Activated CD4-positive, alpha-beta T cell treated with anti-CD3 and anti-CD28 coated beads, Interleukin-2, amount 10 ng/mL, durations not matched to agents 24 days and 14 days (primary cell): ENCODE measurements at regions not wholly inside any gene's neighbourhood (a gene's known extent, or its start where the extent isn't known, plus 50 kb on each side); places are given as distances from the start of the nearest gene placed in this dataset.
"Not testable (repeated sequence)": the region's sequence is repeated elsewhere in the genome, so short reads cannot be mapped to it uniquely, and the experiment has no call there.

Experiments
- DNase-seq: peaks from one replicate; pipeline ENCODE4 v3.0.0; 2022
- H3K27ac Mint-ChIP-seq: one replicate; pipeline ENCODE4 v1.8.0; 2022; ENCODE audit warnings: mild to moderate bottlenecking, mixed read lengths
- H3K27me3 Mint-ChIP-seq: one replicate; pipeline ENCODE4 v1.8.0; 2022; ENCODE audit warnings: mixed read lengths
- H3K36me3 Mint-ChIP-seq: one replicate; pipeline ENCODE4 v1.8.0; 2022; ENCODE audit warnings: low read depth, mild to moderate bottlenecking, mixed read lengths
- H3K4me1 Mint-ChIP-seq: one replicate; pipeline ENCODE4 v1.8.0; 2021; ENCODE audit warnings: mixed read lengths
- H3K4me3 Mint-ChIP-seq: one replicate; pipeline ENCODE4 v1.8.0; 2022; ENCODE audit warnings: mild to moderate bottlenecking, moderate library complexity, mixed read lengths
- H3K9me3 Mint-ChIP-seq: one replicate; pipeline ENCODE4 v1.8.0; 2021; ENCODE audit warnings: mixed read lengths
- intact Hi-C: fragments of 100-400 bp; cut with micrococcal nuclease; formaldehyde crosslinking; loops from one replicate; pipeline ENCODE4 v1.15.1; 2023

- H3K4me1 Mint-ChIP-seq = no peaks in the 10 kb centered on the region
- no peaks in the 10 kb centered on the region for H3K9me3 Mint-ChIP-seq
- DNase-seq = no peak
- no peak overlapping the region for H3K27ac Mint-ChIP-seq
- intact Hi-C loops = no loop called here
- no peak overlapping the region for H3K4me3 Mint-ChIP-seq
- H3K36me3 Mint-ChIP-seq = no peaks in the 10 kb centered on the region
- H3K27me3 Mint-ChIP-seq = peaks cover 2% of the 10 kb centered on the region
Measured at GRCh38 chr12:105580821-105581352, 250.4 kb downstream of the C12orf75 start.

- H3K27ac Mint-ChIP-seq = no peak overlapping the region
- H3K9me3 Mint-ChIP-seq = no peaks in the 10 kb centered on the region
- H3K4me1 Mint-ChIP-seq = no peaks in the 10 kb centered on the region
- peaks cover 2% of the 10 kb centered on the region for H3K27me3 Mint-ChIP-seq
- H3K4me3 Mint-ChIP-seq = no peak overlapping the region
- intact Hi-C loops = no loop called here
- H3K36me3 Mint-ChIP-seq = no peaks in the 10 kb centered on the region
- DNase-seq = no peak
Measured at GRCh38 chr12:105581420-105581819, 250.9 kb downstream of the C12orf75 start.

- H3K27ac Mint-ChIP-seq = no peak overlapping the region
- intact Hi-C loops = no loop called here
- peaks cover 4% of the 10 kb centered on the region for H3K27me3 Mint-ChIP-seq
- DNase-seq = no peak
- no peaks in the 10 kb centered on the region for H3K4me1 Mint-ChIP-seq
- H3K9me3 Mint-ChIP-seq = no peaks in the 10 kb centered on the region
- no peak overlapping the region for H3K4me3 Mint-ChIP-seq
- no peaks in the 10 kb centered on the region for H3K36me3 Mint-ChIP-seq
Measured at GRCh38 chr12:105585107-105585506, 254.6 kb downstream of the C12orf75 start.

GRCh38 chr12:105587237-105587636 lies 256.7 kb downstream of the C12orf75 start:
- H3K4me1 Mint-ChIP-seq = no peaks in the 10 kb centered on the region
- intact Hi-C loops = no loop called here

GRCh38 chr12:105588106-105588505 lies 257.6 kb downstream of the C12orf75 start:
- no peaks in the 10 kb centered on the region for H3K4me1 Mint-ChIP-seq
- H3K36me3 Mint-ChIP-seq = no peaks in the 10 kb centered on the region
- no peaks in the 10 kb centered on the region for H3K9me3 Mint-ChIP-seq
- intact Hi-C loops = no loop called here
- peaks cover 4% of the 10 kb centered on the region for H3K27me3 Mint-ChIP-seq
- H3K27ac Mint-ChIP-seq = no peak overlapping the region
- DNase-seq = no peak
- H3K4me3 Mint-ChIP-seq = no peak overlapping the region

More at GRCh38 chr12:105587237-105587636, 256.7 kb downstream of the C12orf75 start:
- no peak overlapping the region for H3K4me3 Mint-ChIP-seq
- H3K36me3 Mint-ChIP-seq = no peaks in the 10 kb centered on the region
- no peaks in the 10 kb centered on the region for H3K9me3 Mint-ChIP-seq
- H3K27me3 Mint-ChIP-seq = peaks cover 4% of the 10 kb centered on the region
- no peak overlapping the region for H3K27ac Mint-ChIP-seq
- DNase-seq = no peak

- Mint-ChIP-seq H3K4me1 (no peaks in the 10 kb centered on the region), H3K9me3 (no peaks in the 10 kb centered on the region), H3K27me3 (peaks cover 6% of the 10 kb centered on the region), H3K4me3 (no peak overlapping the region), H3K36me3 (no peaks in the 10 kb centered on the region), H3K27ac (no peak overlapping the region)
- DNase-seq = no peak
- intact Hi-C loops = no loop called here
Measured at GRCh38 chr12:105590571-105590970, 260.1 kb downstream of the C12orf75 start.

GRCh38 chr12:105595440-105595839 lies 264.9 kb downstream of the C12orf75 start:
- peaks cover 2% of the 10 kb centered on the region for H3K27me3 Mint-ChIP-seq

GRCh38 chr12:105596731-105597130 lies 266.2 kb downstream of the C12orf75 start:
- no peak overlapping the region for H3K4me3 Mint-ChIP-seq
- no peaks in the 10 kb centered on the region for H3K36me3 Mint-ChIP-seq
- no peaks in the 10 kb centered on the region for H3K4me1 Mint-ChIP-seq
- intact Hi-C loops = no loop called here
- H3K9me3 Mint-ChIP-seq = no peaks in the 10 kb centered on the region
- H3K27me3 Mint-ChIP-seq = peaks cover 2% of the 10 kb centered on the region
- no peak overlapping the region for H3K27ac Mint-ChIP-seq
- no peak for DNase-seq

More at GRCh38 chr12:105595440-105595839, 264.9 kb downstream of the C12orf75 start:
- no peaks in the 10 kb centered on the region for H3K4me1 Mint-ChIP-seq
- no peaks in the 10 kb centered on the region for H3K36me3 Mint-ChIP-seq
- intact Hi-C loops = no loop called here
- H3K4me3 Mint-ChIP-seq = no peak overlapping the region
- H3K27ac Mint-ChIP-seq = no peak overlapping the region
- no peak for DNase-seq
- H3K9me3 Mint-ChIP-seq = no peaks in the 10 kb centered on the region

- peaks cover 2% of the 10 kb centered on the region for H3K27me3 Mint-ChIP-seq
- no peaks in the 10 kb centered on the region for H3K36me3 Mint-ChIP-seq
- H3K27ac Mint-ChIP-seq = no peak overlapping the region
- DNase-seq = no peak
- H3K4me1 Mint-ChIP-seq = no peaks in the 10 kb centered on the region
- no peaks in the 10 kb centered on the region for H3K9me3 Mint-ChIP-seq
- no peak overlapping the region for H3K4me3 Mint-ChIP-seq
- intact Hi-C loops = no loop called here
Measured at GRCh38 chr12:105598031-105598430, 267.5 kb downstream of the C12orf75 start.

- no peaks in the 10 kb centered on the region for H3K9me3 Mint-ChIP-seq
- no peak overlapping the region for H3K4me3 Mint-ChIP-seq
- H3K27ac Mint-ChIP-seq = no peak overlapping the region
Measured at GRCh38 chr12:105600911-105601545, 270.5 kb downstream of the C12orf75 start.

GRCh38 chr12:105602312-105602711 lies 271.8 kb downstream of the C12orf75 start:
- H3K9me3 Mint-ChIP-seq, H3K27me3 Mint-ChIP-seq, H3K36me3 Mint-ChIP-seq, H3K27ac Mint-ChIP-seq, DNase-seq, H3K4me1 Mint-ChIP-seq, intact Hi-C loops, H3K4me3 Mint-ChIP-seq: not testable (repeated sequence)

More at GRCh38 chr12:105600911-105601545, 270.5 kb downstream of the C12orf75 start:
- no peaks in the 10 kb centered on the region for H3K27me3 Mint-ChIP-seq
- H3K4me1 Mint-ChIP-seq = no peaks in the 10 kb centered on the region
- DNase-seq = no peak
- no peaks in the 10 kb centered on the region for H3K36me3 Mint-ChIP-seq
- intact Hi-C loops = no loop called here

GRCh38 chr12:105604281-105604680 lies 273.8 kb downstream of the C12orf75 start:
- DNase-seq, intact Hi-C loops, H3K36me3 Mint-ChIP-seq, H3K9me3 Mint-ChIP-seq, H3K4me1 Mint-ChIP-seq, H3K4me3 Mint-ChIP-seq, H3K27ac Mint-ChIP-seq, H3K27me3 Mint-ChIP-seq: not testable (repeated sequence)

- DNase-seq, H3K9me3 Mint-ChIP-seq, H3K27me3 Mint-ChIP-seq, H3K27ac Mint-ChIP-seq, intact Hi-C loops, H3K36me3 Mint-ChIP-seq, H3K4me3 Mint-ChIP-seq, H3K4me1 Mint-ChIP-seq: not testable (repeated sequence)
Measured at GRCh38 chr12:105606613-105607012, 276.1 kb downstream of the C12orf75 start.

- H3K36me3 Mint-ChIP-seq, H3K27ac Mint-ChIP-seq, DNase-seq, H3K4me3 Mint-ChIP-seq, intact Hi-C loops, H3K4me1 Mint-ChIP-seq, H3K27me3 Mint-ChIP-seq, H3K9me3 Mint-ChIP-seq: not testable (repeated sequence)
Measured at GRCh38 chr12:105609001-105609400, 278.5 kb downstream of the C12orf75 start.

GRCh38 chr12:105610459-105610858 lies 280.0 kb downstream of the C12orf75 start:
- DNase-seq = no peak
- H3K9me3 Mint-ChIP-seq = no peaks in the 10 kb centered on the region
- H3K4me3 Mint-ChIP-seq = no peak overlapping the region
- H3K4me1 Mint-ChIP-seq = no peaks in the 10 kb centered on the region
- peaks cover 1% of the 10 kb centered on the region for H3K27me3 Mint-ChIP-seq
- intact Hi-C loops = no loop called here
- H3K36me3 Mint-ChIP-seq = no peaks in the 10 kb centered on the region
- H3K27ac Mint-ChIP-seq = no peak overlapping the region
